Dermis blood vessel endothelial cell (primary cell): ENCODE measurements at regions not wholly inside any gene's neighbourhood (a gene's known extent, or its start where the extent isn't known, plus 50 kb on each side); places are given as distances from the start of the nearest gene placed in this dataset.
A peak's percentile ranks its signal among the peaks of the same experiment; 100 is the strongest.

Source experiments
- DNase-seq: peaks from one replicate; pipeline ENCODE4 v3.0.0; 2010

- no peak for DNase-seq
Observed at GRCh38 chr6:95784019-95784418, 206.7 kb downstream of the MANEA start.

GRCh38 chr6:95784869-95785268 lies 207.5 kb downstream of the MANEA start:
- no peak for DNase-seq

GRCh38 chr6:95785785-95786184 lies 208.4 kb downstream of the MANEA start:
- DNase-seq = no peak

GRCh38 chr6:95786802-95787201 lies 209.5 kb downstream of the MANEA start:
- DNase-seq = no peak

- no peak for DNase-seq
Observed at GRCh38 chr6:95790787-95791186, 213.5 kb downstream of the MANEA start.

- DNase-seq = no peak
Observed at GRCh38 chr6:95794749-95795148, 217.4 kb downstream of the MANEA start.

GRCh38 chr6:95795927-95796326 lies 218.6 kb downstream of the MANEA start:
- DNase-seq = no peak

- no peak for DNase-seq
Observed at GRCh38 chr6:95797054-95797453, 218.7 kb upstream of the FUT9 start.

- no peak for DNase-seq
Observed at GRCh38 chr6:95802978-95803377, 212.8 kb upstream of the FUT9 start.

- no peak for DNase-seq
Observed at GRCh38 chr6:95803889-95804288, 211.9 kb upstream of the FUT9 start.

- DNase-seq = no peak
Observed at GRCh38 chr6:95804847-95805541, 210.8 kb upstream of the FUT9 start.

GRCh38 chr6:95805699-95806098 lies 210.1 kb upstream of the FUT9 start:
- DNase-seq = no peak

- DNase-seq = no peak
Observed at GRCh38 chr6:95815389-95816056, 200.3 kb upstream of the FUT9 start.

GRCh38 chr6:95819461-95819860 lies 196.3 kb upstream of the FUT9 start:
- no peak for DNase-seq

GRCh38 chr6:95819939-95820338 lies 195.8 kb upstream of the FUT9 start:
- DNase-seq = no peak

- no peak for DNase-seq
Observed at GRCh38 chr6:95830859-95831557, 184.8 kb upstream of the FUT9 start.

GRCh38 chr6:95837890-95838289 lies 177.9 kb upstream of the FUT9 start:
- no peak for DNase-seq

- DNase-seq = no peak
Observed at GRCh38 chr6:95841560-95841959, 174.2 kb upstream of the FUT9 start.

GRCh38 chr6:95846652-95847051 lies 169.1 kb upstream of the FUT9 start:
- DNase-seq = no peak

- no peak for DNase-seq
Observed at GRCh38 chr6:95847061-95847460, 168.7 kb upstream of the FUT9 start.

GRCh38 chr6:95848717-95849116 lies 167.1 kb upstream of the FUT9 start:
- no peak for DNase-seq

- no peak for DNase-seq
Observed at GRCh38 chr6:95856876-95857364, 158.9 kb upstream of the FUT9 start.

GRCh38 chr6:95865857-95866256 lies 149.9 kb upstream of the FUT9 start:
- DNase-seq = no peak

- peak; percentile 1 for DNase-seq
Observed at GRCh38 chr6:95866732-95867131, 149.0 kb upstream of the FUT9 start.
